IMR-90 (cell line): ENCODE measurements at regions not wholly inside any gene's neighbourhood (a gene's known extent, or its start where the extent isn't known, plus 50 kb on each side); places are given as distances from the start of the nearest gene placed in this dataset.

ENCODE experiments used
- ATAC-seq: fragments of 200-7000 bp; cut with Tn5 transposase; 2 replicates; pipeline ENCODE4 v1.9.1; 2020; ENCODE audit warnings: low read depth, mild to moderate bottlenecking, moderate library complexity
- BruUV-seq: library from RNA; stranded (reverse); fragments of 400-500 nt; replicated peaks from 2 replicates; lab custom pipeline; 2021; lab: Mats Ljungman, UMichigan
- CTCF ChIA-PET: fragments of 300-600 bp; formaldehyde crosslinking; extraction: SDS; loops from one replicate; lab custom pipeline; 2021; ENCODE audit warnings: antibody characterized with exemption; lab: Yijun Ruan, JAX
- POLR2A ChIA-PET: fragments of 300-600 bp; sonication (Branson Sonifier 250); formaldehyde crosslinking; loops from one replicate; lab custom pipeline; 2022; ENCODE audit warnings: antibody characterized with exemption; ENCODE audit not compliant: unreplicated experiment; lab: Charles Lee
- DNase-seq: peaks from one replicate; pipeline ENCODE4 v3.0.0; 2013
- H2AFZ ChIP-seq: replicated peaks from 2 replicates; pipeline ENCODE3; 2013; ENCODE audit warnings: low read length, mild to moderate bottlenecking; ENCODE audit not compliant: poor library complexity
- H2AK5ac ChIP-seq: 2 replicates; pipeline ENCODE4 v1.6.1; 2013; ENCODE audit warnings: low read depth, low read length, inconsistent platforms
- H2AK9ac ChIP-seq: replicated peaks from 2 replicates; pipeline ENCODE3; 2013; ENCODE audit warnings: mild to moderate bottlenecking, low read depth, low read length, moderate library complexity; ENCODE audit not compliant: poor library complexity
- H2BK120ac ChIP-seq: 2 replicates; pipeline ENCODE4 v1.6.1; 2013; ENCODE audit warnings: low read depth, low read length, inconsistent platforms
- H2BK15ac ChIP-seq: 3 replicates; pipeline ENCODE4 v1.6.1; 2013; ENCODE audit warnings: low read depth, low read length, inconsistent platforms
- H2BK20ac ChIP-seq: 2 replicates; pipeline ENCODE4 v1.6.1; 2013; ENCODE audit warnings: low read depth, mild to moderate bottlenecking, inconsistent platforms, low read length, moderate library complexity
- H2BK5ac ChIP-seq: 2 replicates; pipeline ENCODE4 v1.6.1; 2013; ENCODE audit warnings: mild to moderate bottlenecking, low read depth, low read length, inconsistent platforms; ENCODE audit not compliant: poor library complexity, severe bottlenecking
- H3K14ac ChIP-seq: replicated peaks from 2 replicates; pipeline ENCODE4 v1.6.1; 2013; ENCODE audit warnings: low read depth, low read length, inconsistent platforms
- H3K18ac ChIP-seq: 2 replicates; pipeline ENCODE4 v1.6.1; 2013; ENCODE audit warnings: low read depth, low read length, control low read depth
- H3K23ac ChIP-seq: 2 replicates; pipeline ENCODE4 v1.6.1; 2013; ENCODE audit warnings: low read depth, low read length, inconsistent platforms
- H3K27ac ChIP-seq: 2 replicates; pipeline ENCODE4 v1.5.1; 2013; ENCODE audit warnings: mild to moderate bottlenecking, control low read depth, low read length; ENCODE audit not compliant: insufficient read depth
- H3K27me3 ChIP-seq: 2 replicates; pipeline ENCODE4 v1.6.1; 2013; ENCODE audit warnings: low read length; ENCODE audit not compliant: control insufficient read depth, insufficient read depth
- H3K36me3 ChIP-seq: 2 replicates; pipeline ENCODE4 v1.6.1; 2013; ENCODE audit warnings: low read length, mixed read lengths; ENCODE audit not compliant: control insufficient read depth, insufficient read depth
- H3K4ac ChIP-seq: 2 replicates; pipeline ENCODE4 v1.6.1; 2013; ENCODE audit warnings: low read depth, low read length, inconsistent platforms
- H3K4me1 ChIP-seq: 2 replicates; pipeline ENCODE4 v1.6.1; 2013; ENCODE audit warnings: low read length, mixed read lengths; ENCODE audit not compliant: control insufficient read depth, insufficient read depth
- H3K4me2 ChIP-seq: 2 replicates; pipeline ENCODE4 v1.6.1; 2013; ENCODE audit warnings: low read depth, mild to moderate bottlenecking, control low read depth, low read length, moderate library complexity
- H3K4me3 ChIP-seq: 2 replicates; pipeline ENCODE4 v1.5.1; 2013; ENCODE audit warnings: low read depth, mild to moderate bottlenecking, control low read depth, low read length, moderate library complexity; ENCODE audit not compliant: insufficient read depth
- H3K56ac ChIP-seq: 2 replicates; pipeline ENCODE4 v1.6.1; 2013; ENCODE audit warnings: low read length, inconsistent platforms; ENCODE audit not compliant: insufficient read depth; ENCODE audit errors: extremely low read depth
- H3K79me1 ChIP-seq, 2 experiments: 2 replicates each; pipeline ENCODE4 v1.6.1; 2013; ENCODE audit warnings: low read length in 2 of 2, inconsistent platforms in 1 of 2, low read depth in 1 of 2
- H3K9ac ChIP-seq: 2 replicates; pipeline ENCODE4 v1.6.1; 2013; ENCODE audit warnings: low read depth, low read length, control low read depth
- H3K9me1 ChIP-seq: 2 replicates; pipeline ENCODE4 v1.6.1; 2013; ENCODE audit warnings: low read length, inconsistent platforms; ENCODE audit not compliant: insufficient read depth
- H3K9me3 ChIP-seq: 2 replicates; pipeline ENCODE4 v1.6.1; 2013; ENCODE audit warnings: low read length; ENCODE audit not compliant: control insufficient read depth, insufficient read depth
- H4K20me1 ChIP-seq: 2 replicates; pipeline ENCODE4 v1.6.1; 2013; ENCODE audit warnings: low read length, inconsistent platforms; ENCODE audit not compliant: insufficient read depth
- H4K5ac ChIP-seq: 2 replicates; pipeline ENCODE4 v1.6.1; 2013; ENCODE audit warnings: mild to moderate bottlenecking, low read depth, low read length, control low read depth
- H4K8ac ChIP-seq, 2 experiments: 2 replicates each; pipeline ENCODE4 v1.6.1; 2013; ENCODE audit warnings: low read depth in 2 of 2, low read length in 2 of 2, control low read depth in 1 of 2, inconsistent platforms in 1 of 2
- H4K91ac ChIP-seq: 2 replicates; pipeline ENCODE4 v1.6.1; 2013; ENCODE audit warnings: low read depth, low read length, inconsistent platforms; ENCODE audit not compliant: insufficient read depth
- FOS ChIP-seq: fragments of 150-350 bp; IDR thresholded peaks from 2 replicates; pipeline ENCODE4 v1.6.1; 2016; ENCODE audit warnings: low read depth, low read length
- MAZ ChIP-seq: IDR thresholded peaks from 2 replicates; pipeline ENCODE4 v1.6.1; 2012; ENCODE audit warnings: low read depth, mild to moderate bottlenecking, low read length, improper control_type of control experiment, moderate library complexity, borderline replicate concordance
- MXI1 ChIP-seq: IDR thresholded peaks from 2 replicates; pipeline ENCODE4 v1.6.1; 2012; ENCODE audit warnings: low read depth, mild to moderate bottlenecking, low read length, moderate library complexity, borderline replicate concordance
- POLR2A ChIP-seq: IDR thresholded peaks from 2 replicates; pipeline ENCODE4 v1.6.1; 2012; ENCODE audit warnings: mild to moderate bottlenecking, low read depth, low read length
- RCOR1 ChIP-seq: IDR thresholded peaks from 2 replicates; pipeline ENCODE4 v1.6.1; 2012; ENCODE audit warnings: mild to moderate bottlenecking, low read length, improper control_type of control experiment; ENCODE audit not compliant: insufficient replicate concordance
- RFX5 ChIP-seq: IDR thresholded peaks from 2 replicates; pipeline ENCODE4 v1.8.0; 2012; ENCODE audit warnings: low read depth, mild to moderate bottlenecking, low read length, moderate library complexity
- WGBS, 2 experiments: methylation state at CpG; one replicate each; pipeline versions ENCODE4 v1.1.5 to v1.1.7; 2013; ENCODE audit warnings: missing lambda C conversion rate in 2 of 2; ENCODE audit not compliant: insufficient read length in 1 of 2; ENCODE audit errors: extremely low coverage in 2 of 2; 5-methylcytosine and 5-hydroxymethylcytosine counted together
- dilution Hi-C: fragments of 300-500 bp; cut with HindIII; formaldehyde crosslinking; loops from one replicate; pipeline ENCODE4 v1.14.3; 2018; ENCODE audit warnings: low sequenced_read_pairs; ENCODE audit not compliant: unreplicated experiment
- in situ Hi-C: fragments of 300-500 bp; cut with MboI; formaldehyde crosslinking; loops from 3 replicates; pipeline ENCODE4 v1.14.3; 2019; ENCODE audit warnings: low sequenced_read_pairs, inconsistent platforms, mixed read lengths
- intact Hi-C: fragments of 100-400 bp; cut with micrococcal nuclease; formaldehyde crosslinking; loops from 2 replicates; pipeline ENCODE4 v1.10.0; 2022

GRCh38 chr11:8333376-8333775 is 69.7 kb upstream of the LMO1 start:
- 67% methylated on average over 1 of the region's 4 CpGs; no CpG with 5 or more reads in 1 of the 2 experiments for WGBS, 2 experiments
- Histone ChIP-seq H3K4ac (no peak overlapping the region), H3K4me3 (no peak overlapping the region), H4K91ac (no peak overlapping the region), H2BK120ac (no peak overlapping the region), H4K8ac (no peak overlapping the region), H3K18ac (no peak overlapping the region), H2AFZ (no peak overlapping the region), H2BK15ac (no peak overlapping the region), H3K9ac (no peak overlapping the region), H3K56ac (no peak overlapping the region), H2AK5ac (no peak overlapping the region), H2BK5ac (no peak overlapping the region), H3K27me3 (peaks cover 5% of the 10 kb centered on the region; the same call in 1 of the 2 replicates), H3K9me1 (no peaks in the 10 kb centered on the region), H3K9me3 (no peaks in the 10 kb centered on the region), H3K27ac (no peak overlapping the region), H2AK9ac (no peak overlapping the region), H2BK20ac (no peak overlapping the region), H4K20me1 (no peaks in the 10 kb centered on the region), H3K4me2 (no peak overlapping the region), H3K36me3 (no peaks in the 10 kb centered on the region), H3K14ac (no peak overlapping the region), H3K4me1 (peaks cover 3% of the 10 kb centered on the region; the same call in 1 of the 2 replicates), H4K5ac (no peak overlapping the region), H3K79me1 (no peaks in the 10 kb centered on the region), H3K23ac (no peak overlapping the region)
- no peak for ATAC-seq
- in situ Hi-C loops (loop anchor here (10.0 kb wide), 1 partner anchor 231 kb away; no protein-coding TSS in a partner anchor), intact Hi-C loops (no loop called here), dilution Hi-C loops (no loop called here)
- no TSS peak for BruUV-seq
- DNase-seq, result no peak
- ChIA-PET POLR2A (interaction anchor here (0.7 kb wide), 1 partner anchor 485 kb away, joined by 3 read pairs; no protein-coding TSS in a partner anchor), CTCF (no interaction called here)
- TF ChIP-seq POLR2A (no peak), RCOR1 (no peak), MAZ (no peak), FOS (no peak), MXI1 (no peak), RFX5 (no peak)
